ENCODE measurements at regions not wholly inside any gene's neighbourhood (a gene's known extent, or its start where the extent isn't known, plus 50 kb on each side); places are given as distances from the start of the nearest gene placed in this dataset.

DNA sequence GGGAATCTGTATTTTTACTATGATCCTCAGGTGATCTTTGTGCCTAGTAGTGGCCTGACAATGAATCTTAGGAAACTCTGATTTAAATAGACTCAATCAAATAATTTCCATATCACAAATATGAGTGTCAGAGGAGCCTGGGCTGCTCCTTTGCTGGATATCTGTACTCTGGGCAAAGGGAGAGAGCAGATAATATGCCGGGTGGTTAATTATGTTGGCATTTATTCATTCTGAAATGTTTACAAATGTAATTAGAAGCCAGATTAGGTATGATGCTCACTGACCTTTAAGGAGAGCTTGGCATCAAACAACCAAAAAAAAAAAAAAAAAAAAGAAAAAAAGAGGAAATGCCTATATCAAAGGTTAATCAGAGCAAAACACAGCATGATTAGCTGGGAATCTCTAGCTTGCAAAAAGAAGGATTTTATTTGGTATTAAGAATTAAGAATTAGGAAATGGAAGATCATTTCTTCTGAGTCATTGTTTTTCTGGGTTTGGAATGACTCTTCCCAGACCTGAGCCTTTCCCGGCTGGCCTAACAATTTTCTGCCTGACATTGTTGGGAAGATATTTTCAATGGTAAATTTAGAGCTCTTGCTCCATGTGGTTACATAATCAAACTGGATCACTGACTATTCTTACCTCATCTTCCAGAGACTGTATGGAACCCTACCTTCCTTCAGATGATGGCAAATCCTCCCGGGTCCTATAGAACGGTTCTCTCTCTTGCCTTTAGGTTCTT is 365.3 kb downstream of the REEP3 start:
- TF ChIP-seq EP300 (IDR thresholded peaks at IDR 0.05) (no peak), POLR2AphosphoS5 (IDR thresholded peaks at IDR 0.05) (no peak), POLR2A (IDR thresholded peaks at IDR 0.05) (no peak)
- TF ChIP-seq, protein P1, sequence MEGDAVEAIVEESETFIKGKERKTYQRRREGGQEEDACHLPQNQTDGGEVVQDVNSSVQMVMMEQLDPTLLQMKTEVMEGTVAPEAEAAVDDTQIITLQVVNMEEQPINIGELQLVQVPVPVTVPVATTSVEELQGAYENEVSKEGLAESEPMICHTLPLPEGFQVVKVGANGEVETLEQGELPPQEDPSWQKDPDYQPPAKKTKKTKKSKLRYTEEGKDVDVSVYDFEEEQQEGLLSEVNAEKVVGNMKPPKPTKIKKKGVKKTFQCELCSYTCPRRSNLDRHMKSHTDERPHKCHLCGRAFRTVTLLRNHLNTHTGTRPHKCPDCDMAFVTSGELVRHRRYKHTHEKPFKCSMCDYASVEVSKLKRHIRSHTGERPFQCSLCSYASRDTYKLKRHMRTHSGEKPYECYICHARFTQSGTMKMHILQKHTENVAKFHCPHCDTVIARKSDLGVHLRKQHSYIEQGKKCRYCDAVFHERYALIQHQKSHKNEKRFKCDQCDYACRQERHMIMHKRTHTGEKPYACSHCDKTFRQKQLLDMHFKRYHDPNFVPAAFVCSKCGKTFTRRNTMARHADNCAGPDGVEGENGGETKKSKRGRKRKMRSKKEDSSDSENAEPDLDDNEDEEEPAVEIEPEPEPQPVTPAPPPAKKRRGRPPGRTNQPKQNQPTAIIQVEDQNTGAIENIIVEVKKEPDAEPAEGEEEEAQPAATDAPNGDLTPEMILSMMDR (IDR thresholded peaks at IDR 0.05): no peak
